ENCODE measurements at regions not wholly inside any gene's neighbourhood (a gene's known extent, or its start where the extent isn't known, plus 50 kb on each side); places are given as distances from the start of the nearest gene placed in this dataset.

- peak; percentile 92 for TF ChIP-seq CTCF (conservative IDR thresholded peaks at IDR 0.05; ENCODE audit: low read depth in 2 of 2)
- TF ChIP-seq, protein P1, sequence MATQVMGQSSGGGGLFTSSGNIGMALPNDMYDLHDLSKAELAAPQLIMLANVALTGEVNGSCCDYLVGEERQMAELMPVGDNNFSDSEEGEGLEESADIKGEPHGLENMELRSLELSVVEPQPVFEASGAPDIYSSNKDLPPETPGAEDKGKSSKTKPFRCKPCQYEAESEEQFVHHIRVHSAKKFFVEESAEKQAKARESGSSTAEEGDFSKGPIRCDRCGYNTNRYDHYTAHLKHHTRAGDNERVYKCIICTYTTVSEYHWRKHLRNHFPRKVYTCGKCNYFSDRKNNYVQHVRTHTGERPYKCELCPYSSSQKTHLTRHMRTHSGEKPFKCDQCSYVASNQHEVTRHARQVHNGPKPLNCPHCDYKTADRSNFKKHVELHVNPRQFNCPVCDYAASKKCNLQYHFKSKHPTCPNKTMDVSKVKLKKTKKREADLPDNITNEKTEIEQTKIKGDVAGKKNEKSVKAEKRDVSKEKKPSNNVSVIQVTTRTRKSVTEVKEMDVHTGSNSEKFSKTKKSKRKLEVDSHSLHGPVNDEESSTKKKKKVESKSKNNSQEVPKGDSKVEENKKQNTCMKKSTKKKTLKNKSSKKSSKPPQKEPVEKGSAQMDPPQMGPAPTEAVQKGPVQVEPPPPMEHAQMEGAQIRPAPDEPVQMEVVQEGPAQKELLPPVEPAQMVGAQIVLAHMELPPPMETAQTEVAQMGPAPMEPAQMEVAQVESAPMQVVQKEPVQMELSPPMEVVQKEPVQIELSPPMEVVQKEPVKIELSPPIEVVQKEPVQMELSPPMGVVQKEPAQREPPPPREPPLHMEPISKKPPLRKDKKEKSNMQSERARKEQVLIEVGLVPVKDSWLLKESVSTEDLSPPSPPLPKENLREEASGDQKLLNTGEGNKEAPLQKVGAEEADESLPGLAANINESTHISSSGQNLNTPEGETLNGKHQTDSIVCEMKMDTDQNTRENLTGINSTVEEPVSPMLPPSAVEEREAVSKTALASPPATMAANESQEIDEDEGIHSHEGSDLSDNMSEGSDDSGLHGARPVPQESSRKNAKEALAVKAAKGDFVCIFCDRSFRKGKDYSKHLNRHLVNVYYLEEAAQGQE (IDR thresholded peaks at IDR 0.05; ENCODE audit: unreplicated experiment), result no peak
- TF ChIP-seq EZH2 (IDR thresholded peaks at IDR 0.05; ENCODE audit: low read depth, unreplicated experiment), result no peak
- no peak for TF ChIP-seq POLR2AphosphoS5 (IDR thresholded peaks at IDR 0.05; ENCODE audit: low read depth)
- TF ChIP-seq ZNF114 (CRISPR knock-in tag; IDR thresholded peaks at IDR 0.05), result no peak
- no peak for TF ChIP-seq ZNF331 (CRISPR knock-in tag; IDR thresholded peaks at IDR 0.05; ENCODE audit: low read depth)
- TF ChIP-seq EZH2phosphoT487 (IDR thresholded peaks at IDR 0.05; ENCODE audit: unreplicated experiment), result no peak
- no peak for TF ChIP-seq CREB1 (CRISPR knock-in tag; IDR thresholded peaks at IDR 0.05; ENCODE audit: low read depth)
- TF ChIP-seq, protein P2, sequence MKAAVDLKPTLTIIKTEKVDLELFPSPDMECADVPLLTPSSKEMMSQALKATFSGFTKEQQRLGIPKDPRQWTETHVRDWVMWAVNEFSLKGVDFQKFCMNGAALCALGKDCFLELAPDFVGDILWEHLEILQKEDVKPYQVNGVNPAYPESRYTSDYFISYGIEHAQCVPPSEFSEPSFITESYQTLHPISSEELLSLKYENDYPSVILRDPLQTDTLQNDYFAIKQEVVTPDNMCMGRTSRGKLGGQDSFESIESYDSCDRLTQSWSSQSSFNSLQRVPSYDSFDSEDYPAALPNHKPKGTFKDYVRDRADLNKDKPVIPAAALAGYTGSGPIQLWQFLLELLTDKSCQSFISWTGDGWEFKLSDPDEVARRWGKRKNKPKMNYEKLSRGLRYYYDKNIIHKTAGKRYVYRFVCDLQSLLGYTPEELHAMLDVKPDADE (IDR thresholded peaks at IDR 0.05), result no peak
- TF ChIP-seq NANOG (IDR thresholded peaks at IDR 0.05; ENCODE audit: borderline replicate concordance), result no peak
Observed at GRCh38 chr6:156564127-156564806, 212.9 kb upstream of the ARID1B start.

All from GM23338 (cell line).